ENCODE measurements at regions not wholly inside any gene's neighbourhood (a gene's known extent, or its start where the extent isn't known, plus 50 kb on each side); places are given as distances from the start of the nearest gene placed in this dataset.
"Not testable (repeated sequence)": the region's sequence is repeated elsewhere in the genome, so short reads cannot be mapped to it uniquely, and the experiment has no call there.

DNA sequence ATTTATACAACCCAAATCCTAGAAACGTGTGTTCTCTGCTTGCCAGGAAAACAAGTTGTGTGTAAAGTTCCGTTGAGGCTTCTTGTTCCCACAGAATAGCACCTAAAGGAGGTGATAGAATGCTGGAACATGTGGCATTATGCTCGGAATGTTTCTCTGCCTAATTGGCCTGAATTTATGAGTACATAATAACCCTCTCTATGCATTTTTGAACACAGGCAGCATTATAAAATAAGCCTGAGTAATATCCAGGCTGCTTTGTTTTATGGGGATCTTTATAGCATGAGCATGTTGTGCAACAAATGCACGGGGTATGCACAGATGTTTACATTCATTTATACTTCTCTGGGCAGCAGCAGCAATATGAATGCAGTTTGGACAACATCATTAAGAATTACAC lies 385.7 kb downstream of the MBD2 start:
- H3K9me3 ChIP-seq: no peaks in the 10 kb centered on the region
- no peaks in the 10 kb centered on the region for H3K4me1 ChIP-seq
- H3K36me3 ChIP-seq: no peaks in the 10 kb centered on the region
- H3K27ac ChIP-seq: no peak overlapping the region
- no peak for DNase-seq
- H3K27me3 ChIP-seq: no peaks in the 10 kb centered on the region
- intact Hi-C loops (cut with DNase I): no loop called here
- TF ChIP-seq, protein P1, sequence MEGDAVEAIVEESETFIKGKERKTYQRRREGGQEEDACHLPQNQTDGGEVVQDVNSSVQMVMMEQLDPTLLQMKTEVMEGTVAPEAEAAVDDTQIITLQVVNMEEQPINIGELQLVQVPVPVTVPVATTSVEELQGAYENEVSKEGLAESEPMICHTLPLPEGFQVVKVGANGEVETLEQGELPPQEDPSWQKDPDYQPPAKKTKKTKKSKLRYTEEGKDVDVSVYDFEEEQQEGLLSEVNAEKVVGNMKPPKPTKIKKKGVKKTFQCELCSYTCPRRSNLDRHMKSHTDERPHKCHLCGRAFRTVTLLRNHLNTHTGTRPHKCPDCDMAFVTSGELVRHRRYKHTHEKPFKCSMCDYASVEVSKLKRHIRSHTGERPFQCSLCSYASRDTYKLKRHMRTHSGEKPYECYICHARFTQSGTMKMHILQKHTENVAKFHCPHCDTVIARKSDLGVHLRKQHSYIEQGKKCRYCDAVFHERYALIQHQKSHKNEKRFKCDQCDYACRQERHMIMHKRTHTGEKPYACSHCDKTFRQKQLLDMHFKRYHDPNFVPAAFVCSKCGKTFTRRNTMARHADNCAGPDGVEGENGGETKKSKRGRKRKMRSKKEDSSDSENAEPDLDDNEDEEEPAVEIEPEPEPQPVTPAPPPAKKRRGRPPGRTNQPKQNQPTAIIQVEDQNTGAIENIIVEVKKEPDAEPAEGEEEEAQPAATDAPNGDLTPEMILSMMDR (IDR thresholded peaks at IDR 0.05): no peak
- no peak overlapping the region for H3K9ac ChIP-seq (ENCODE audit: low read depth in 2 of 2, low read length in 2 of 2)
- H3K4me3 ChIP-seq: no peak overlapping the region

DNA sequence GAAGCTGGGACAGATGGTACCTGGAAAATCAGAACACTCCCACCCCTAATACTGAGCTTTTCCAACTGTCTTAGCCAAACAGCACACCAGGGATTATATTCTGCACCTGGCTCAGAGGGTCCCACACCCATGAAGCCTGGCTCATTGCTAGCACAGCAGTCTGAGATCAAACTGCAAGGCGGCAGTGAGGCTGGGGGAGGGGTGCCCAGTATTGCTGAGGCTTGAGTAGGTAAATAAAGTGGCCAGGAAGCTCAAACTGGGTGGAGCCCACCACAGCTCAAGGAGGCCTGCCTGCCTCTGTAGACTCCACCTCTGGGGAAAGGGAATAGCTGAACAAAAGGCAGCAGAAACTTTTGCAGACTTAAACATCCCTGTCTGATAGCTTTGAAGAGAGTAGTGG lies 403.3 kb downstream of the MBD2 start:
- H3K36me3 ChIP-seq; H3K27me3 ChIP-seq; H3K4me1 ChIP-seq; H3K4me3 ChIP-seq; H3K9me3 ChIP-seq; H3K27ac ChIP-seq; H3K9ac ChIP-seq (ENCODE audit: low read depth in 2 of 2, low read length in 2 of 2); intact Hi-C loops (cut with DNase I): not testable (repeated sequence)
- DNase-seq: peak; percentile 45

DNA sequence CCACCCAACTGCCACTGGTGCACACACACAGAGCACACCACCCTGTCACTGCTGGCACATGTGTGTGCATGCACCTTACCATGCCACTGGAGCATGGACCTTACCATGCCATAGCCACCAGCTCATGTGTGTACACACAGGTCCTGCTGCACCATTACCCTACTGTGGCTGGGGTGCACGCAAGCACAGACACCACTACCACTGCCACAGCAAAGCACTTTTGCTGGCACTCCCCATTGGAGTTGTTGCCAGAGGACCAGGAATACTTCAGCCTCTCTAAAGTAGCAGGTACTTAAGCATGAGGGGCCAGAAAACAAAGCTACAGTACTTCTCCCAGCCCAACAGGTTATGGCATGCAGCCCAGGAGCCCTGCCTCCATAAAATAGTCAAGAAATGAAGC lies 404.8 kb downstream of the MBD2 start:
- H3K4me1 ChIP-seq: no peaks in the 10 kb centered on the region
- DNase-seq: no peak
- H3K9ac ChIP-seq (ENCODE audit: low read depth in 2 of 2, low read length in 2 of 2): no peak overlapping the region
- H3K4me3 ChIP-seq: no peak overlapping the region
- no peaks in the 10 kb centered on the region for H3K27me3 ChIP-seq
- TF ChIP-seq, protein P1 (IDR thresholded peaks at IDR 0.05): no peak
- H3K27ac ChIP-seq: no peak overlapping the region
- intact Hi-C loops (cut with DNase I): no loop called here
- no peaks in the 10 kb centered on the region for H3K36me3 ChIP-seq
- no peaks in the 10 kb centered on the region for H3K9me3 ChIP-seq

DNA sequence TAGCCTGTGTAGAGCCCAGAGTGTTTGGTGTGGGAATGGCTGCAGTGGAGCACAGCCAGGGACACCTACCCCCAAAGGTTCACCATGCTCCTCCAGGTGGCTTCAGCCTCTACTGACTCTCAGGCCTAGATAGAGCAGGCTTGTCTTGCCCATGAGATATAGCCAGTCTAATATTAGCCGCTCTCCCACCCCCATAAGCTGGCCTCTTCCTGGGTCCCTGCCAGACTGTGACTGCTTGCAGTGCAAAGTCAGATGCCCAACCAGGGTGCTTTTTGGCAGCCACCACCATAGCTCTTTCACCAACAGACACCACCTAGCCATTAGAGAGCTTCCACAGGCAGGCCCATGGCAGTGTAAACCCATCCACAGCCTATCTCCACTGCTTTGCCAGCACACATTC lies 405.3 kb downstream of the MBD2 start:
- Histone ChIP-seq H3K27me3 (no peaks in the 10 kb centered on the region), H3K9ac (ENCODE audit: low read depth in 2 of 2, low read length in 2 of 2) (no peak overlapping the region), H3K27ac (no peak overlapping the region)

DNA sequence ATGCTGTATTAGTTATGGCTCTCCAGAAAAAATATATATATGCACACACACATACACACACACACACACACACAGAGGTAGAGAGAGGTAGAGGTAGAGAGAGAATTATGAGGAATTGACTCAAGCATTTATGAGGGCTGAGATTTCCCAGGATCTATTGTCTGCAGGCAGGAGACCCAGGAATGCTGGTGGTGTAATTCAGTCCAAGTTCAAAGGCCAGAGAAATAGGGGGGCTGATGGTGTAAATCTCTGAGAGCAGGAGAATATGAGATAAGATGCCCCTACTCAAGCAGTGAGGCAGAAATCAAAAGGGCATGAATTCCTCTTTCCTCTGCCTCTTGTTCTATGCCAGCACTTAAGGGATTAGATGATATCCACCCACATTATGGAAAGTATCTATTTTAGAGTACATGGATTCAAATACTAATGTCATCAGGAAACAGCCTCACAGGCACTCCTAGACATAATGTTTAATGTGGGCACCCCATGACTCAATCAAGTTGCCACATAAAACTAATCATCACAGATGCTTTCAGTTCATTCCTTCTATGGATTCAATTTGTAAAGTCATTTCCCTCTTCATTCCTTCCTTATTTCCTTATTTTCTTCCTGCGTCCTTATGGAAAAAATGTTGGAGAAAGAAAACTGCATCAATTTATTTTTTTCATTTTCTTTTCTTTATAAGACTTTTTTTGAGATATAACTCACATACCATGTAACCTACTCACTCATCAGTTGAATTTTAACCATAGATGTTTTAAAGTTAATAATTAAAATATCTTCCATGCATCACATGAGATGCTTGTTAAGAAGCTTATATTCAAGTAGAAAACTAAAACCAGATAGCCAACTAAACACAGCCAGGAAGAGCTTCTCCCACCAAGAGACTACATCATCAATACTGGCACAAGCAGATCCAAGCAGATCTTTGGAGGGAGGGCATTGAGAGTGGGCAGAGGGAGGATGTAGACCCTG lies 406.2 kb downstream of the MBD2 start:
- Histone ChIP-seq H3K36me3 (no peaks in the 10 kb centered on the region), H3K4me3 (no peak overlapping the region), H3K27me3 (no peaks in the 10 kb centered on the region), H3K9me3 (no peaks in the 10 kb centered on the region), H3K9ac (ENCODE audit: low read depth in 2 of 2, low read length in 2 of 2) (no peak overlapping the region), H3K27ac (no peak overlapping the region), H3K4me1 (no peaks in the 10 kb centered on the region)
- TF ChIP-seq, protein P1 (IDR thresholded peaks at IDR 0.05): no peak
- intact Hi-C loops (cut with DNase I): no loop called here
- DNase-seq: no peak

More for the DNA sequence above, 405.3 kb downstream of the MBD2 start:
- H3K4me1 ChIP-seq: no peaks in the 10 kb centered on the region
- DNase-seq: no peak
- intact Hi-C loops (cut with DNase I): no loop called here
- no peaks in the 10 kb centered on the region for H3K36me3 ChIP-seq
- no peaks in the 10 kb centered on the region for H3K9me3 ChIP-seq
- H3K4me3 ChIP-seq: no peak overlapping the region
- TF ChIP-seq, protein P1 (IDR thresholded peaks at IDR 0.05): no peak

DNA sequence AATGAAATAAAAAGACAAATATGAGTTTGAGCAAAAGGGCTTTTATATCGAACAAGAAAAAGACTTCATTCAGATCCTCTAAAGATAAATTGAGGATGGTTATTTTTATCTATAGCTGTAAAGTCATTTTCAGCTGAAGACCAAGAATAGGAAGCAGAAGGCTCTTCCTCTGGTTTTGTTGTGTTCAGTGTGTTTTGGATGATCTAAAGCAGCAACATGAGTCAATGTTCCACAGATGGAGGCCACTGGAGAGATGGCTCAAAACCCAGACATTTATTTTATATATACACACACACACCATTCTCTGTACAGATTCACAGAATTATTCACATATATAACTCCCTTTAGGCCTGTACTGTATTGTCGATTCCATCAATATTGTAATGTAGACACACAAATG lies 424.3 kb downstream of the MBD2 start:
- Histone ChIP-seq H3K36me3 (no peaks in the 10 kb centered on the region), H3K9ac (ENCODE audit: low read depth in 2 of 2, low read length in 2 of 2) (no peak overlapping the region), H3K4me1 (no peaks in the 10 kb centered on the region), H3K9me3 (no peaks in the 10 kb centered on the region), H3K4me3 (no peak overlapping the region), H3K27ac (no peak overlapping the region), H3K27me3 (no peaks in the 10 kb centered on the region)
- TF ChIP-seq, protein P1 (IDR thresholded peaks at IDR 0.05): no peak
- intact Hi-C loops (cut with DNase I): no loop called here
- no peak for DNase-seq

Data from colonic mucosa (tissue), 4 donors.